ENCODE measurements at regions not wholly inside any gene's neighbourhood (a gene's known extent, or its start where the extent isn't known, plus 50 kb on each side); places are given as distances from the start of the nearest gene placed in this dataset.

DNA sequence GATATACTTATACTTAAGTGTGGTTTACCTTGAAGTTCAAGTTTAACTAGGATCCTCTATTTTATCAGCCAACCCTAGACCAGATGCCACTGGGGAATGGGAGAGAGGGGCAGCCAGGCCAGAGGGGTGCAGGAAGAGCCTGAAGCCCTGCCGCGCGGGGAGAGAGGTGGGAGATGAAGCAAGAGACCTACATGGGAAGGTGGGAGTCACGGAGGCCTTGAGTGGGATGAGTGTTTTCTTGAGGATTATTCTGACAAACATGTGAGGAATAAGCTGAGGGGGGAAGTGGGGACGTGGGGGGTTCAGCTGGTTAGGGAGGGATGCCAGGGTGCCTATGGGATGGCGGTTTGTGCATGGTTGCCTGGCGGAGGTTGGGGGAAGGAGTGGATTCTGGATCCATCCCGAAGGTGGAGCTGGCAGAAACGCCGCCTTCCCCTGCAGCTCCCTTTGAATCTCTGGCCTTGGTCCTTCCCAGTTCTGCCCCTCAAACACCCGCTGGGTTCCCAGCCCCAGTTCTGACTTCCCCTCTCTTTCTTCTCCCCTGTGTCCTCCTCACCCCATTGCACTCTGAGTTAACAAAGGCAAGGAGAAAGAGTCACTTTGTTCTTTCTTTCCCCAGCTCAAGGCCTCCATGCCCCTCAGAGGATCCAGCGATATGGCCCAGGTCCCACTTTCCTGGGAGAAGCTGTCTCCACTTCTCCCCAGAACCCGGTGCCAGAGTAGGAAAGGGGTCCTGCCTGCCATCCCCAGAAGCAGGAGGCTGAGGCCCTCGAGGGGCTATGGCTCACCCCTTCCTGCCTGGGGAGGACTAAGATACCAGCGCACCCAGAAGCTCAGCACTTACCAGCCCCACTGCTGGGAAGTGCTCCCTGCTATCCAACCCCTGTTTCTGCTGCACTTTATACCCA is 274.2 kb downstream of the UACA start:
- DNase-seq (no peak), FAIRE-seq (no peak), ATAC-seq (no peak)
- no peak overlapping the region for H3K4me3 ChIP-seq
- WGBS, 2 donors = 72 to 82% methylated on average over 15 of the region's 15 CpGs
- H3K27me3 ChIP-seq = no peaks in the 10 kb centered on the region
- TF ChIP-seq, protein P1, sequence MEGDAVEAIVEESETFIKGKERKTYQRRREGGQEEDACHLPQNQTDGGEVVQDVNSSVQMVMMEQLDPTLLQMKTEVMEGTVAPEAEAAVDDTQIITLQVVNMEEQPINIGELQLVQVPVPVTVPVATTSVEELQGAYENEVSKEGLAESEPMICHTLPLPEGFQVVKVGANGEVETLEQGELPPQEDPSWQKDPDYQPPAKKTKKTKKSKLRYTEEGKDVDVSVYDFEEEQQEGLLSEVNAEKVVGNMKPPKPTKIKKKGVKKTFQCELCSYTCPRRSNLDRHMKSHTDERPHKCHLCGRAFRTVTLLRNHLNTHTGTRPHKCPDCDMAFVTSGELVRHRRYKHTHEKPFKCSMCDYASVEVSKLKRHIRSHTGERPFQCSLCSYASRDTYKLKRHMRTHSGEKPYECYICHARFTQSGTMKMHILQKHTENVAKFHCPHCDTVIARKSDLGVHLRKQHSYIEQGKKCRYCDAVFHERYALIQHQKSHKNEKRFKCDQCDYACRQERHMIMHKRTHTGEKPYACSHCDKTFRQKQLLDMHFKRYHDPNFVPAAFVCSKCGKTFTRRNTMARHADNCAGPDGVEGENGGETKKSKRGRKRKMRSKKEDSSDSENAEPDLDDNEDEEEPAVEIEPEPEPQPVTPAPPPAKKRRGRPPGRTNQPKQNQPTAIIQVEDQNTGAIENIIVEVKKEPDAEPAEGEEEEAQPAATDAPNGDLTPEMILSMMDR (IDR thresholded peaks at IDR 0.05) = no peak
- H3K9me3 ChIP-seq = no peaks in the 10 kb centered on the region
- no peak overlapping the region for H3K27ac ChIP-seq
- H3K36me3 ChIP-seq = no peaks in the 10 kb centered on the region
- H3K4me1 ChIP-seq = peaks cover 0 to 6% (median 0%) of the 10 kb centered on the region in 3 donors
- intact Hi-C loops (cut with DNase I) = no loop called here

DNA sequence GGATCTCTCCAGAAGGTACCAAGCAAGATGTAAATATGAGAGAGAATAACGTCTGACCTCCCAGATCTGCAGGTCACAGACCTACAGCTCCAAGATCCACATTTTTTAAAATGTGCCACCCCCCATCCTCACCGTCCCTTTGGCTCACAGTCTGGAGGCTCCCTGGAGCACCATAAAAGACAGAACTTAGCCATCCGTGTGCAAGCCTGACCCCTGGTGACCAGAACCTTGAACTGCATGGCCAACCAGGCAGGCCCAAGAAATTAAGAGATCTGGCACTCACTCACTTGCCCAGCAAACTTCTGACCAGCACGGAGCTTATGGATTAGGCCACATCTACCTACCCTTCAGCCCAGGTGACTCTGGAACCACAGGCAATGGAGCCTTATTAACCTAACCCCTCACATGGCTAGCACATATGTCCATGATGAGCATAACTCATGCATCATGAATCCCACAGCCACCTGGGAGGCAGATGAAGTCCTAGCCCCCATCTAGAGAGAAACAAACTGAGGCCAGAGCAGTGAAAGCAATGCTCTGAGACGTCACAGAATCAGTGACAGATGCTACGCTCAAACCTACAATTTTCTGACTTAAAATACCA is 275.3 kb downstream of the UACA start:
- FAIRE-seq = no peak
- H3K27me3 ChIP-seq = no peaks in the 10 kb centered on the region
- H3K4me1 ChIP-seq = peaks cover 0 to 2% (median 0%) of the 10 kb centered on the region in 3 donors
- ATAC-seq = peak; percentile 69 to 84 (median 79)
- no peaks in the 10 kb centered on the region for H3K9me3 ChIP-seq
- H3K4me3 ChIP-seq = no peak overlapping the region
- intact Hi-C loops (cut with DNase I) = no loop called here
- no peak overlapping the region for H3K27ac ChIP-seq
- WGBS, 2 donors = 18 to 27% methylated on average over 6 of the region's 6 CpGs
- DNase-seq = peak in 4 of 6 donors; percentile 50 to 88 (median 76)
- TF ChIP-seq, protein P1 (IDR thresholded peaks at IDR 0.05) = peak; percentile 91 to 97 (median 94)
- H3K36me3 ChIP-seq = no peaks in the 10 kb centered on the region

DNA sequence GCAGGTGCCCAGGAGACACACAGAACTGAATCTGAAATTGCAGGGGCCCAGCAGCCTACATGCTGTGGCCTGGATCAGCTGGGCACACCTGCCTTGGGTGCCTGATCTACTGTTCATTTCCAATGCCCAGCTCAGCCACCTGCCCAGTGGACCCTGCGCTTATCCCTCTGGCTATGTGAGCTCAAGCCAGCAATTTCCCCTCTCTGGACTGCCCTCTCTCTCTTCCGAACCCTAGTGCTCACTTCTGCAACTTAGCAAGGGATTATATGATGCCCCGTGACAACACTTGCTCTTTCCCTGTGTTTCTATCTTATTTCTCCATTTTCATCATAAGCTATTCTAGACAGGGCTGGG is 276.0 kb downstream of the UACA start:
- peak in 2 of 4 donors; percentile 4 to 26 for ATAC-seq
- FAIRE-seq = no peak
- H3K4me3 ChIP-seq = no peak overlapping the region
- no peak for DNase-seq
- TF ChIP-seq, protein P1 (IDR thresholded peaks at IDR 0.05) = no peak
- H3K9me3 ChIP-seq = no peaks in the 10 kb centered on the region
- WGBS, 2 donors = 73 to 78% methylated on average over 3 of the region's 3 CpGs
- no peaks in the 10 kb centered on the region for H3K36me3 ChIP-seq
- no peaks in the 10 kb centered on the region for H3K4me1 ChIP-seq
- no peaks in the 10 kb centered on the region for H3K27me3 ChIP-seq
- intact Hi-C loops (cut with DNase I) = no loop called here
- H3K27ac ChIP-seq = no peak overlapping the region

DNA sequence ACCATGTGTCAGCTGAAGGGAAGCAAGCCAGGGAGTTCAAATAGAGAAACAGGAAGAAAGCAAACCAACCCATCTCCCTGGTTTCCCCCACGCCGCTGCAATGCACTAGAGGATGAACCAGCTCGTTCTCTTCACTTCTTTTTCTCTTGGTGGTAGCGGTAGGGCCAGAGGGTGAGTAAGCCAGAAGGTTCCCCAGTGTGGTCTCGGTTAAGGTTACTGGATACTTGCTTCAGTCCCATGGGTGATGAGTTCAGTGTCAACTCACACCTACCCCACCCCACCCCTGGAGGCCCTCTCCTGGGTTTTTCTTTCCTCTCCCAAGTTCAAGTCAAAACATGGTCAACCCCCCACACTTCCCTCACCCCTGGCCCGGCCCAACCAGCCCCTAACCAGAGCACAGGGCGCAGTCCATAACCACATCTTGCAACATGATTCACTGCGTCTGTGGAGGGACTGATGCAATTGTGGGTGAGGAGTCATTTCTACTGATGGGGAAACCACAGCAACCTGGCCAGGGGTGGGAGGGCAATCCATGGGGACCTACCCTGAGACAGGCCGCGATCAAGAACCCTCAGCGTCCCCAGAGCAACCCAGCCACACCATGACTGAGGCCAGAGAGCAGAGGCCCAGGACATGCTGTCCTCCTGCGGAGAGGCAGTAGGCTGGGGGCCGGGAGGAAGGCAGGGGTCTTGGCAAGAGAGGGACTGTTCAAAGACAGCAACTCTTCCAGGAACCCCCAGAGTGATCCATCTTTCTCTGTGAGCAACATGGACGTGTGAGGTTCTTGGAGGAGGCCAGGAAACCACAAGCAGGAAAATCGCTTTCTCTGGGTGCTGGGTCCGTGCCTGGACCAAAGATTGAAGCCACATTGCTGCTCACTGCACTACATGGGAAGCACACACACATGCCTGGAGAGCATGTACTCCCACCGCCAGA is 276.6 kb downstream of the UACA start:
- Histone ChIP-seq H3K27ac (peak overlapping the region in 1 of 4 donors; percentile 27), H3K27me3 (no peaks in the 10 kb centered on the region), H3K4me3 (no peak overlapping the region), H3K36me3 (no peaks in the 10 kb centered on the region), H3K9me3 (no peaks in the 10 kb centered on the region), H3K4me1 (no peaks in the 10 kb centered on the region)
- TF ChIP-seq, protein P1 (IDR thresholded peaks at IDR 0.05) = no peak
- intact Hi-C loops (cut with DNase I) = no loop called here
- ATAC-seq = peak in 3 of 4 donors; percentile 52 to 74 (median 56)
- FAIRE-seq = no peak
- WGBS, 2 donors = 70 to 74% methylated on average over 17 of the region's 17 CpGs
- peak in 1 of 6 donors; percentile 44 for DNase-seq
